Activated CD8-positive, alpha-beta T cell treated with anti-CD3 and anti-CD28 coated beads for 36 hours (primary cell): ENCODE measurements at regions not wholly inside any gene's neighbourhood (a gene's known extent, or its start where the extent isn't known, plus 50 kb on each side); places are given as distances from the start of the nearest gene placed in this dataset.

Experiments used
- ATAC-seq: fragments of 200-7000 bp; cut with Tn5 transposase; one replicate; pipeline ENCODE4 v1.10.0; 2021; ENCODE audit warnings: mild to moderate bottlenecking, moderate library complexity
- CTCF ChIA-PET: fragments of 350-600 bp; sonication (Branson Sonifier 250); formaldehyde crosslinking; loops from one replicate; lab custom pipeline; 2021; ENCODE audit warnings: antibody characterized with exemption; lab: Charles Lee
- POLR2A ChIA-PET: fragments of 350-600 bp; sonication (Branson Sonifier 250); formaldehyde crosslinking; loops from one replicate; lab custom pipeline; 2021; ENCODE audit warnings: antibody characterized with exemption; lab: Charles Lee
- DNase-seq: peaks from one replicate; pipeline ENCODE4 v3.0.0-alpha.2; 2020
- H3K27ac Mint-ChIP-seq: one replicate; pipeline ENCODE4 v1.8.0; 2021; ENCODE audit warnings: mild to moderate bottlenecking, mixed read lengths
- H3K27me3 Mint-ChIP-seq: one replicate; pipeline ENCODE4 v1.8.0; 2021; ENCODE audit warnings: mixed read lengths
- H3K36me3 Mint-ChIP-seq: one replicate; pipeline ENCODE4 v1.8.0; 2021; ENCODE audit warnings: low read depth, mixed read lengths
- H3K4me1 Mint-ChIP-seq: one replicate; pipeline ENCODE4 v1.8.0; 2021; ENCODE audit warnings: low read depth, mixed read lengths
- H3K4me3 Mint-ChIP-seq: one replicate; pipeline ENCODE4 v1.8.0; 2021; ENCODE audit warnings: mild to moderate bottlenecking, moderate library complexity, mixed read lengths
- H3K9me3 Mint-ChIP-seq: one replicate; pipeline ENCODE4 v1.8.0; 2021; ENCODE audit warnings: mixed read lengths
- intact Hi-C: fragments of 100-400 bp; cut with micrococcal nuclease; formaldehyde crosslinking; loops from one replicate; pipeline ENCODE4 v1.10.0; 2022
- TF ChIP-seq, protein P1 (sequence below): fragments of 200-600 bp; IDR thresholded peaks from one replicate; pipeline ENCODE4 v1.8.0; 2022; ENCODE audit warnings: antibody characterized with exemption, mild to moderate bottlenecking

DNA sequence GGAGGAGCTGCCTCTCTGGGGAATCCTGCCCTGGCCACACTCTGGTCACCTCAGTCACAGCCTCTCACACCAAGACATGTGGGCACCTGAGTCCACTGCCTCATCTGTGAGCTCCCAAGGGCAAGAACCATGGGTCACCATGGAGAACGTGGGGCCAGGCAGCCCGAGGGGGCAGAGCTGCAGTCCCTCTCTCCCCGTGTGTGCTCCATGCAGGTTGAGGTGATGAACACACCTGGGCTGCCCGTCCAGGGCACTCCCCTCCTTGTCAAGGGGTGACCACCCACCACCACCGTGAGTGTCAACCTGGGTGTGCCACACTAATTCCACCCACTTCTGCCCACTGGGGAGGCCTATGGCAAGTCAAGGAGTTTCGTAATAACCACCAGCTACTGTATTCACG, 159.6 kb upstream of the RAB6C start:
- no peaks in the 10 kb centered on the region for H3K36me3 Mint-ChIP-seq
- H3K4me3 Mint-ChIP-seq, result no peak overlapping the region
- DNase-seq (no peak), ATAC-seq (no peak)
- H3K9me3 Mint-ChIP-seq, result peaks cover 10% of the 10 kb centered on the region
- intact Hi-C loops, result no loop called here
- no peaks in the 10 kb centered on the region for H3K4me1 Mint-ChIP-seq
- H3K27me3 Mint-ChIP-seq, result no peaks in the 10 kb centered on the region
- TF ChIP-seq, protein P1, sequence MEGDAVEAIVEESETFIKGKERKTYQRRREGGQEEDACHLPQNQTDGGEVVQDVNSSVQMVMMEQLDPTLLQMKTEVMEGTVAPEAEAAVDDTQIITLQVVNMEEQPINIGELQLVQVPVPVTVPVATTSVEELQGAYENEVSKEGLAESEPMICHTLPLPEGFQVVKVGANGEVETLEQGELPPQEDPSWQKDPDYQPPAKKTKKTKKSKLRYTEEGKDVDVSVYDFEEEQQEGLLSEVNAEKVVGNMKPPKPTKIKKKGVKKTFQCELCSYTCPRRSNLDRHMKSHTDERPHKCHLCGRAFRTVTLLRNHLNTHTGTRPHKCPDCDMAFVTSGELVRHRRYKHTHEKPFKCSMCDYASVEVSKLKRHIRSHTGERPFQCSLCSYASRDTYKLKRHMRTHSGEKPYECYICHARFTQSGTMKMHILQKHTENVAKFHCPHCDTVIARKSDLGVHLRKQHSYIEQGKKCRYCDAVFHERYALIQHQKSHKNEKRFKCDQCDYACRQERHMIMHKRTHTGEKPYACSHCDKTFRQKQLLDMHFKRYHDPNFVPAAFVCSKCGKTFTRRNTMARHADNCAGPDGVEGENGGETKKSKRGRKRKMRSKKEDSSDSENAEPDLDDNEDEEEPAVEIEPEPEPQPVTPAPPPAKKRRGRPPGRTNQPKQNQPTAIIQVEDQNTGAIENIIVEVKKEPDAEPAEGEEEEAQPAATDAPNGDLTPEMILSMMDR, result no peak
- no peak overlapping the region for H3K27ac Mint-ChIP-seq
- ChIA-PET POLR2A (no interaction called here), CTCF (no interaction called here)

DNA sequence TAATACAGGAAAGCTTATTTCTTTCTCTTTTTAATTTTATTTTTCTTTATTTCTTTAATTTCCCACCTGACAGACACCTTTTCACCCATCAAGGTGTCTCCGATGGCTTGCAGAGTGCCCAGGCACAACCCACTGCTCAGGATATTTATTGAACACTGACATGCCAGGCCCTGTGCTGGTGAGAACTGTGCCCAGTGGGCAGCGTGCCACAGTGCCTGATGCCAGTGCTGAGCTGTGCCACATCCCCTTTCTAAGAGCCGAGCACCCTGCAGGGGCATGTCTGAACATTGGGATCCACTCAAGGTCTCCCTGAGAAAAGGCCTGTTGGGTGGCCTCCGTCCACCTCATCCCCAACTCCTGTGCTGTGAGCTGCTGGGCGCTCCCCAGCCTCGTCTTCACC, 158.6 kb upstream of the RAB6C start:
- ATAC-seq (no peak), DNase-seq (no peak)
- H3K27ac Mint-ChIP-seq, result no peak overlapping the region
- H3K36me3 Mint-ChIP-seq, result no peaks in the 10 kb centered on the region
- H3K4me1 Mint-ChIP-seq, result no peaks in the 10 kb centered on the region
- intact Hi-C loops, result no loop called here
- peaks cover 3% of the 10 kb centered on the region for H3K9me3 Mint-ChIP-seq
- ChIA-PET POLR2A (no interaction called here), CTCF (no interaction called here)
- no peak overlapping the region for H3K4me3 Mint-ChIP-seq
- no peaks in the 10 kb centered on the region for H3K27me3 Mint-ChIP-seq
- TF ChIP-seq, protein P1, result no peak

DNA sequence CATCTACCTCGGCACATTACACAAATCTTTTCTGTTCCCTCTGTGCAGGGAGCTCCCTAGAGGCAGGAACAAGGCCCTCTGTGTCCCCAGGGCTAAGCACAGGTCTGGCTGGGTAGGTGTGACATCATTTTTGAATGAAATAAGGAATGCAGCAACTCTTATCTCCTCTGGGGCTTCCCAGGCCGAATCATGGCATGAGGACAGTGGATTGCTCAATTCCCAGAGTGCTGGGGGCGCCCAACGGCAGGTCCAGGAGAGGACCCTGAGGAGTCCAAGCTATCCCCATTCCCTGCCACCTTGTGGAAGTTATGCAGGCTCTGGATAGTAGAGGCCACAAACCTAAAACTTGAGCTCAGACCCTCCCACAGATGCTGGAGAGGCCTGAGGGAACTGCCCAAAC, 158.0 kb upstream of the RAB6C start:
- H3K27me3 Mint-ChIP-seq, result no peaks in the 10 kb centered on the region
- ChIA-PET CTCF (no interaction called here), POLR2A (no interaction called here)
- H3K9me3 Mint-ChIP-seq, result no peaks in the 10 kb centered on the region
- H3K27ac Mint-ChIP-seq, result no peak overlapping the region
- H3K4me3 Mint-ChIP-seq, result no peak overlapping the region
- intact Hi-C loops, result no loop called here
- ATAC-seq (no peak), DNase-seq (no peak)
- TF ChIP-seq, protein P1, result no peak
- H3K4me1 Mint-ChIP-seq, result no peaks in the 10 kb centered on the region
- H3K36me3 Mint-ChIP-seq, result no peaks in the 10 kb centered on the region

DNA sequence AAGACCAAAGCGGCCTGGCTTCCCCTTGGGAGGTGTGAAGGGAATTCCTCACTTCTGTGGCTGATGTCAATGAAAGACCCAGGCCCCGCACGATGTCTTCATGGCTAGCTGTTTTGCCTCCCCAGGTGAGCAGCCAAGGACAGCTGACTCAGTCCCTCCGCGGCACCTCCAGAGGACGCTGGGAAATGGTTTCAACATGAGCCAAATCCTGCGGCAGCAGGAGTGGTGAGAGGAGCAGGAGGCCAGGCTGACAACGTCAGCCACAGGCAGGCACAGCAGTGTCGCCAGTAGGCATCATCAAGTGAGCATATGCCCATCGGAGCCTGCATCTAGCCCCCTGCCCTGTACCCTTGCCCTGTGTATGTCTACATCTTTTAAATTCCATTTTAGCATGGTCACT, 156.4 kb upstream of the RAB6C start:
- H3K36me3 Mint-ChIP-seq, result no peaks in the 10 kb centered on the region
- ATAC-seq (no peak), DNase-seq (no peak)
- H3K4me1 Mint-ChIP-seq, result no peaks in the 10 kb centered on the region
- H3K4me3 Mint-ChIP-seq, result no peak overlapping the region
- no peaks in the 10 kb centered on the region for H3K27me3 Mint-ChIP-seq
- H3K9me3 Mint-ChIP-seq, result no peaks in the 10 kb centered on the region
- POLR2A ChIA-PET, result no interaction called here
- no peak overlapping the region for H3K27ac Mint-ChIP-seq
- TF ChIP-seq, protein P1, result no peak
- intact Hi-C loops, result no loop called here
- CTCF ChIA-PET, result no interaction called here

DNA sequence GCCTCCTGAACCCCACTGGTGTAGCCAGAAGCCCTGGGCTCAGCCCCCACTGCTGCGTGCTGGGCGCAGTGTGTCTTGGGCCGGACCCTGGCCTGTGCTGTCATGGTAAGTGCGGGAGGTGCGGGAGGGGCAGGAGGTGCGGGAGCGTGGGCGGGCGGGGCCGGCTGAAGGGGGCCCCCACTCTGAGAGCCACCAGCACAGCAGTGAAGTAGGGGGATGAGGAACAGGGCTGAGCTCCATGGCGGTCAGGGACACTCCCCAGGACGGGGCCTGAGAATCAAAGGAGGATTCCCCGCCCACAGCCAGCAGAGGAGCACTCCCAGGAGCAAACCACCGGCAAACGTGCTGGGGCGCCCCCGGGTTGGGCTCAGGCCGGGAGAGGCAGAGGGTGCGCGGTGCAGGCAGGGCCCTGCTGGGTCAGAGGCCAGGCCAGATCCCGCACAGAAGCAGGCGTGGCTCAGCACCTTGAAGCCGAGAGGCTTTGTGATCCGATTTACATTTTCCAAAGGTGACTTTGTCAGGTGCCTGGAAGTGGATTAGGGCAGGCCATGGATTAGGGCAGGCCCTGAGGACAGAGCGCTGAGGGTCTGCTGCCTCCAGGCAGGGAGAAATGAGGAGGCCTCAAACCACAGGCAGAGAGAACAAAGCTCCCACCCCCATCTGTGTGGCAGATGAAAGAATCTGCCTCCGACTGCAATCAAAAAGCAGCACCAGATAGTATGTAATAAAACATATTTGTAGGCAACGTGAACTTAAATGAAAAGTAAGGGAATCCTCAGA, 152.0 kb upstream of the RAB6C start:
- intact Hi-C loops, result no loop called here
- H3K4me1 Mint-ChIP-seq, result no peaks in the 10 kb centered on the region
- ATAC-seq, result no peak
- H3K27ac Mint-ChIP-seq, result no peak overlapping the region
- H3K36me3 Mint-ChIP-seq, result no peaks in the 10 kb centered on the region
- no peak overlapping the region for H3K4me3 Mint-ChIP-seq
- peaks cover 14% of the 10 kb centered on the region for H3K27me3 Mint-ChIP-seq
- DNase-seq, result no peak
- peaks cover 9% of the 10 kb centered on the region for H3K9me3 Mint-ChIP-seq
- ChIA-PET CTCF (no interaction called here), POLR2A (no interaction called here)
- TF ChIP-seq, protein P1, result no peak
